PC-9 (cell line): ENCODE measurements at regions not wholly inside any gene's neighbourhood (a gene's known extent, or its start where the extent isn't known, plus 50 kb on each side); places are given as distances from the start of the nearest gene placed in this dataset.

Experiments
- CTCF ChIP-seq: fragments of 200-600 bp; sonication (generic); conservative IDR thresholded peaks from 2 replicates; pipeline ENCODE4 v1.6.1; 2017; ENCODE audit warnings: mixed run types, antibody characterized with exemption, mild to moderate bottlenecking, moderate library complexity
- EZH2 ChIP-seq: fragments of 200-600 bp; sonication (generic); IDR thresholded peaks from 2 replicates; pipeline ENCODE4 v1.8.0; 2017; ENCODE audit warnings: antibody characterized with exemption, low read depth

- TF ChIP-seq CTCF (no peak), EZH2 (no peak)
Observed at GRCh38 chr18:51519571-51519970, 322.1 kb upstream of the MEX3C start.
